ENCODE measurements at regions not wholly inside any gene's neighbourhood (a gene's known extent, or its start where the extent isn't known, plus 50 kb on each side); places are given as distances from the start of the nearest gene placed in this dataset.

DNA sequence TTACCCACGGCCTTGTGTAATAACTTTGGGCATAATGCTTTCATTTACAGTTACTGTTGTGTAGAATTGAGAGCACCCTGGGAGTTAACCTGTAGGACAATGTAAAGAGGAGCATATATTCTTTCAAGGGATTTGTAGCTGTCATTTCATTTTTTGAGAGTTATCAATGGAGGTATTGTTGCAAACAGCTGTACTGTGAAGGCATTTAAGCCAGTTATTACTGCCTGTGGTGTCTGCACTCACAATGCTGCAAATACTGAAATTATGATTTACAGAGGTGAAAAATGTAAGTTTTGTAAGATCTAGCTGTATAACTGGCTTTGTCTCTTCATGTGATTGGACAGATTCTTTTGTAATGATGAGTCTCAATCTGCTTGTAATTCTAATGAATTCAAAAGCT lies 131.5 kb upstream of the FAT1 start:
- no peak overlapping the region for H3K14ac ChIP-seq (ENCODE audit: insufficient read length)
- no peaks in the 10 kb centered on the region for H3K79me1 ChIP-seq (ENCODE audit: low read depth, low read length)
- no peak overlapping the region for H3K4ac ChIP-seq (replicated peaks; ENCODE audit: insufficient read length, low read depth, low read length)
- no peak overlapping the region for H3K23ac ChIP-seq (ENCODE audit: insufficient read length)
- FAIRE-seq (no peak), DNase-seq (ENCODE audit: low read depth in 1 of 2, low spot score in 2 of 2) (no peak)
- ChIA-PET POLR2A (ENCODE audit: partially characterized antibody) (no interaction called here), CTCF (ENCODE audit: partially characterized antibody) (interaction anchor here (1.4 kb wide), 1 partner anchor 9 kb away, joined by 4 read pairs; no protein-coding TSS in a partner anchor)
- H2BK20ac ChIP-seq (ENCODE audit: low read length): no peak overlapping the region
- H2BK12ac ChIP-seq (ENCODE audit: low read depth, low read length): no peak overlapping the region
- no peak overlapping the region for H3K9ac ChIP-seq (replicated peaks in 1 of 4; ENCODE audit: extremely low read depth in 1 of 4, low read depth in 3 of 4, low read length in 3 of 4)
- H3K27me3 ChIP-seq (replicated peaks in 1 of 4; ENCODE audit: control insufficient read depth in 3 of 4, extremely low read depth in 1 of 4, insufficient read depth in 3 of 4, low read length in 3 of 4): no peaks in the 10 kb centered on the region
- H3K27ac ChIP-seq (ENCODE audit: low read depth, low read length): no peak overlapping the region
- H2AFZ ChIP-seq (ENCODE audit: low read length): no peak overlapping the region
- no peak overlapping the region for H4K5ac ChIP-seq (ENCODE audit: insufficient read length, low read depth, low read length)
- no peaks in the 10 kb centered on the region for H3K36me3 ChIP-seq (ENCODE audit: control insufficient read depth in 2 of 4, insufficient read depth in 4 of 4, low read length in 3 of 4)
- 82% methylated on average over 1 of the region's 1 CpG; no CpG with 5 or more reads in 1 of the 2 experiments for WGBS, 2 experiments (ENCODE audit: extremely low coverage in 1 of 2, insufficient coverage in 1 of 2, insufficient read length in 1 of 2, insufficient replicate concordance in 2 of 2, low coverage in 1 of 2, low lambda C conversion rate in 2 of 2, missing lambda C conversion rate in 1 of 2)
- no peak overlapping the region for H2AK5ac ChIP-seq (ENCODE audit: low read depth, low read length)
- no peak overlapping the region for H4K91ac ChIP-seq (replicated peaks; ENCODE audit: insufficient read length, low read length)
- no peaks in the 10 kb centered on the region for H3K23me2 ChIP-seq (ENCODE audit: low read depth, low read length)
- H3K79me2 ChIP-seq (ENCODE audit: control insufficient read depth in 1 of 2, insufficient read depth in 2 of 2, low read length in 2 of 2): no peaks in the 10 kb centered on the region
- no peak overlapping the region for H4K8ac ChIP-seq (ENCODE audit: extremely low read depth, insufficient read depth, low read length)
- no peaks in the 10 kb centered on the region for H3K4me1 ChIP-seq (replicated peaks in 1 of 4; ENCODE audit: control insufficient read depth in 3 of 4, insufficient read depth in 4 of 4, low read length in 3 of 4)
- no peak overlapping the region for H2BK120ac ChIP-seq (replicated peaks; ENCODE audit: low read depth, low read length)
- H3K9me3 ChIP-seq (ENCODE audit: insufficient read depth in 2 of 2, low read depth in 1 of 2, low read length in 1 of 2): peaks cover 0 to 3% of the 10 kb centered on the region in 2 experiments; a peak in 1 of 4 replicates
- no peak overlapping the region for H3K56ac ChIP-seq (replicated peaks; ENCODE audit: insufficient read length, low read depth, low read length)
- no peak overlapping the region for H3K18ac ChIP-seq (ENCODE audit: extremely low read depth, low read length)
- no peak overlapping the region for H2BK5ac ChIP-seq (ENCODE audit: low read depth, low read length)
- no peak overlapping the region for H3K4me2 ChIP-seq (ENCODE audit: insufficient read depth in 1 of 2, low read depth in 2 of 2, low read length in 2 of 2)
- H3K4me3 ChIP-seq (ENCODE audit: extremely low read depth in 1 of 4, insufficient read depth in 2 of 4, low read depth in 3 of 4, low read length in 4 of 4): no peak overlapping the region
- no peaks in the 10 kb centered on the region for H4K20me1 ChIP-seq (replicated peaks in 1 of 2; ENCODE audit: control insufficient read depth in 1 of 2, insufficient read depth in 2 of 2, low read length in 2 of 2)
- H2BK15ac ChIP-seq (ENCODE audit: low read length): no peak overlapping the region
- TF ChIP-seq, protein P1, sequence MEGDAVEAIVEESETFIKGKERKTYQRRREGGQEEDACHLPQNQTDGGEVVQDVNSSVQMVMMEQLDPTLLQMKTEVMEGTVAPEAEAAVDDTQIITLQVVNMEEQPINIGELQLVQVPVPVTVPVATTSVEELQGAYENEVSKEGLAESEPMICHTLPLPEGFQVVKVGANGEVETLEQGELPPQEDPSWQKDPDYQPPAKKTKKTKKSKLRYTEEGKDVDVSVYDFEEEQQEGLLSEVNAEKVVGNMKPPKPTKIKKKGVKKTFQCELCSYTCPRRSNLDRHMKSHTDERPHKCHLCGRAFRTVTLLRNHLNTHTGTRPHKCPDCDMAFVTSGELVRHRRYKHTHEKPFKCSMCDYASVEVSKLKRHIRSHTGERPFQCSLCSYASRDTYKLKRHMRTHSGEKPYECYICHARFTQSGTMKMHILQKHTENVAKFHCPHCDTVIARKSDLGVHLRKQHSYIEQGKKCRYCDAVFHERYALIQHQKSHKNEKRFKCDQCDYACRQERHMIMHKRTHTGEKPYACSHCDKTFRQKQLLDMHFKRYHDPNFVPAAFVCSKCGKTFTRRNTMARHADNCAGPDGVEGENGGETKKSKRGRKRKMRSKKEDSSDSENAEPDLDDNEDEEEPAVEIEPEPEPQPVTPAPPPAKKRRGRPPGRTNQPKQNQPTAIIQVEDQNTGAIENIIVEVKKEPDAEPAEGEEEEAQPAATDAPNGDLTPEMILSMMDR (IDR thresholded peaks at IDR 0.05; ENCODE audit: control extremely low read depth in 1 of 3, insufficient read depth in 1 of 3, low read depth in 1 of 3, low read length in 3 of 3): no peak
- TF ChIP-seq POU5F1 (IDR thresholded peaks at IDR 0.05; ENCODE audit: low read depth, low read length) (no peak), SIX5 (IDR thresholded peaks at IDR 0.05; ENCODE audit: low read depth, low read length) (no peak), TCF12 (IDR thresholded peaks at IDR 0.05; ENCODE audit: low read depth, low read length) (no peak), TEAD4 (IDR thresholded peaks at IDR 0.05; ENCODE audit: low read depth, low read length) (no peak), GTF2F1 (IDR thresholded peaks at IDR 0.05; ENCODE audit: borderline replicate concordance, low read depth, low read length) (no peak), EGR1 (IDR thresholded peaks at IDR 0.05; ENCODE audit: borderline replicate concordance, low read depth, low read length) (no peak), POLR2AphosphoS5 (IDR thresholded peaks at IDR 0.05; ENCODE audit: low read depth, low read length) (no peak), ZNF274 (IDR thresholded peaks at IDR 0.05; ENCODE audit: borderline replicate concordance, extremely low read depth, low read length) (no peak), SUZ12 (IDR thresholded peaks at IDR 0.05; ENCODE audit: low read length) (no peak)
- TF ChIP-seq, protein P2, sequence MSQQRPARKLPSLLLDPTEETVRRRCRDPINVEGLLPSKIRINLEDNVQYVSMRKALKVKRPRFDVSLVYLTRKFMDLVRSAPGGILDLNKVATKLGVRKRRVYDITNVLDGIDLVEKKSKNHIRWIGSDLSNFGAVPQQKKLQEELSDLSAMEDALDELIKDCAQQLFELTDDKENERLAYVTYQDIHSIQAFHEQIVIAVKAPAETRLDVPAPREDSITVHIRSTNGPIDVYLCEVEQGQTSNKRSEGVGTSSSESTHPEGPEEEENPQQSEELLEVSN (IDR thresholded peaks at IDR 0.05): no peak

Data from H1 (cell line).